ENCODE measurements at regions not wholly inside any gene's neighbourhood (a gene's known extent, or its start where the extent isn't known, plus 50 kb on each side); places are given as distances from the start of the nearest gene placed in this dataset.
"Not testable (repeated sequence)": the region's sequence is repeated elsewhere in the genome, so short reads cannot be mapped to it uniquely, and the experiment has no call there.

GRCh38 chr16:7791028-7791590 is 458.5 kb downstream of the RBFOX1 start:
- DNase-seq = no peak

- DNase-seq = no peak
Measured at GRCh38 chr16:7775072-7775488, 442.4 kb downstream of the RBFOX1 start.

- no peak for DNase-seq
Measured at GRCh38 chr16:7772722-7773121, 440.1 kb downstream of the RBFOX1 start.

GRCh38 chr16:7769091-7769490 is 436.4 kb downstream of the RBFOX1 start:
- not testable (repeated sequence) for DNase-seq

GRCh38 chr16:7765079-7765550 is 432.5 kb downstream of the RBFOX1 start:
- DNase-seq = no peak

- no peak for DNase-seq
Measured at GRCh38 chr16:7763111-7763510, 430.5 kb downstream of the RBFOX1 start.

All from right hindlimb (tissue), 1 donor.